KMS-11 (cell line): ENCODE measurements at regions not wholly inside any gene's neighbourhood (a gene's known extent, or its start where the extent isn't known, plus 50 kb on each side); places are given as distances from the start of the nearest gene placed in this dataset.
"Not testable (repeated sequence)": the region's sequence is repeated elsewhere in the genome, so short reads cannot be mapped to it uniquely, and the experiment has no call there.

ENCODE experiments used
- H2AFZ ChIP-seq: fragments of 200-600 bp; sonication (generic); 2 replicates; pipeline ENCODE4 v1.6.1; 2016; ENCODE audit warnings: antibody characterized with exemption, mixed run types, low read depth
- H3K27ac ChIP-seq: fragments of 200-600 bp; sonication (generic); 2 replicates; pipeline ENCODE4 v1.6.1; 2016; ENCODE audit warnings: mild to moderate bottlenecking, mixed run types
- H3K27me3 ChIP-seq: fragments of 200-600 bp; sonication (generic); 2 replicates; pipeline ENCODE4 v1.6.1; 2017; ENCODE audit warnings: mild to moderate bottlenecking, low read depth, mixed run types, moderate library complexity; ENCODE audit not compliant: insufficient read depth
- H3K36me3 ChIP-seq: fragments of 200-600 bp; sonication (generic); 2 replicates; pipeline ENCODE4 v1.6.1; 2017; ENCODE audit warnings: mild to moderate bottlenecking, mixed run types; ENCODE audit not compliant: insufficient read depth
- H3K4me1 ChIP-seq: fragments of 200-600 bp; sonication (generic); 2 replicates; pipeline ENCODE4 v1.6.1; 2016; ENCODE audit warnings: mild to moderate bottlenecking, low read depth, mixed run types; ENCODE audit not compliant: poor library complexity, severe bottlenecking
- H3K4me2 ChIP-seq: fragments of 200-600 bp; sonication (generic); 2 replicates; pipeline ENCODE4 v1.7.0; 2016; ENCODE audit warnings: mild to moderate bottlenecking, mixed run types
- H3K4me3 ChIP-seq: fragments of 200-600 bp; sonication (generic); IDR thresholded peaks from 2 replicates; pipeline ENCODE4 v1.6.1; 2017; ENCODE audit warnings: low read depth, low read length, mixed read lengths; ENCODE audit not compliant: insufficient read depth
- H3K79me2 ChIP-seq: fragments of 200-600 bp; sonication (generic); 2 replicates; pipeline ENCODE4 v1.6.1; 2016; ENCODE audit warnings: low read depth, mixed run types; ENCODE audit not compliant: insufficient read depth
- H3K9ac ChIP-seq: fragments of 200-600 bp; sonication (generic); 2 replicates; pipeline ENCODE4 v1.6.1; 2016; ENCODE audit warnings: mild to moderate bottlenecking, mixed run types
- H4K20me1 ChIP-seq: fragments of 200-600 bp; sonication (generic); 2 replicates; pipeline ENCODE4 v1.6.1; 2016; ENCODE audit warnings: mild to moderate bottlenecking, mixed run types; ENCODE audit not compliant: insufficient read depth
- CTCF ChIP-seq: fragments of 200-600 bp; sonication (generic); conservative IDR thresholded peaks from 2 replicates; pipeline ENCODE4 v1.6.1; 2017; ENCODE audit warnings: low read depth, mild to moderate bottlenecking, antibody characterized with exemption, low read length, moderate library complexity, mixed read lengths

- H3K9ac ChIP-seq: no peak overlapping the region
- H3K36me3 ChIP-seq: no peaks in the 10 kb centered on the region
Observed at GRCh38 chr14:97061714-97062113, 264.5 kb downstream of the VRK1 start.

GRCh38 chr14:97065305-97066067 is 268.3 kb downstream of the VRK1 start:
- TF ChIP-seq CTCF: no peak
- no peak overlapping the region for H2AFZ ChIP-seq
- H3K27ac ChIP-seq: no peak overlapping the region
- H3K4me3 ChIP-seq: no peak overlapping the region
- no peaks in the 10 kb centered on the region for H3K27me3 ChIP-seq
- H3K79me2 ChIP-seq: no peaks in the 10 kb centered on the region
- no peak overlapping the region for H3K9ac ChIP-seq
- no peaks in the 10 kb centered on the region for H4K20me1 ChIP-seq
- no peaks in the 10 kb centered on the region for H3K36me3 ChIP-seq
- H3K4me2 ChIP-seq: no peak overlapping the region
- no peaks in the 10 kb centered on the region for H3K4me1 ChIP-seq

More at GRCh38 chr14:97061714-97062113, 264.5 kb downstream of the VRK1 start:
- TF ChIP-seq CTCF: no peak
- no peak overlapping the region for H3K27ac ChIP-seq
- H2AFZ ChIP-seq: no peak overlapping the region
- no peaks in the 10 kb centered on the region for H4K20me1 ChIP-seq
- no peaks in the 10 kb centered on the region for H3K79me2 ChIP-seq
- H3K4me3 ChIP-seq: no peak overlapping the region
- no peak overlapping the region for H3K4me2 ChIP-seq
- H3K4me1 ChIP-seq: no peaks in the 10 kb centered on the region
- no peaks in the 10 kb centered on the region for H3K27me3 ChIP-seq

- Histone ChIP-seq H3K27ac (no peak overlapping the region), H4K20me1 (no peaks in the 10 kb centered on the region), H3K4me2 (no peak overlapping the region), H3K36me3 (no peaks in the 10 kb centered on the region), H3K9ac (no peak overlapping the region), H2AFZ (no peak overlapping the region), H3K79me2 (no peaks in the 10 kb centered on the region), H3K4me1 (no peaks in the 10 kb centered on the region), H3K27me3 (no peaks in the 10 kb centered on the region), H3K4me3 (no peak overlapping the region)
- no peak for TF ChIP-seq CTCF
Observed at GRCh38 chr14:97066068-97066899, 269.1 kb downstream of the VRK1 start.

GRCh38 chr14:97068293-97068692 is 271.1 kb downstream of the VRK1 start:
- not testable (repeated sequence) for H3K27me3 ChIP-seq, H2AFZ ChIP-seq, H3K4me2 ChIP-seq, H4K20me1 ChIP-seq, H3K79me2 ChIP-seq, H3K4me3 ChIP-seq, H3K4me1 ChIP-seq, H3K9ac ChIP-seq, H3K36me3 ChIP-seq, H3K27ac ChIP-seq
